GM12878 (cell line): ENCODE measurements at regions not wholly inside any gene's neighbourhood (a gene's known extent, or its start where the extent isn't known, plus 50 kb on each side); places are given as distances from the start of the nearest gene placed in this dataset.

Experiments
- BHLHE40 ChIP-seq, 2 experiments: fragments of 450-650 bp in 1 of 2; IDR thresholded peaks; 2 replicates each; pipeline ENCODE4 v1.6.1; 2011 to 2017; ENCODE audit warnings: low read depth in 2 of 2, borderline replicate concordance in 1 of 2, improper control_type of control experiment in 1 of 2, low read length in 1 of 2, mild to moderate bottlenecking in 1 of 2
- DPF2 ChIP-seq: fragments of 450-650 bp; IDR thresholded peaks from 2 replicates; pipeline ENCODE4 v1.6.1; 2017; ENCODE audit warnings: mild to moderate bottlenecking
- JUND ChIP-seq: IDR thresholded peaks from 2 replicates; pipeline ENCODE4 v1.6.1; 2012; ENCODE audit warnings: low read depth, mild to moderate bottlenecking, low read length, improper control_type of control experiment, moderate library complexity
- MEF2A ChIP-seq: IDR thresholded peaks from 2 replicates; pipeline ENCODE4 v1.6.1; 2011; ENCODE audit warnings: low read depth, mild to moderate bottlenecking, low read length, moderate library complexity; ENCODE audit not compliant: insufficient read depth
- POLR2AphosphoS5 ChIP-seq: IDR thresholded peaks from 2 replicates; pipeline ENCODE4 v1.6.1; 2011; ENCODE audit warnings: mild to moderate bottlenecking, low read length, inconsistent platforms
- RCOR1 ChIP-seq: conservative IDR thresholded peaks from 2 replicates; pipeline ENCODE4 v1.6.1; 2012; ENCODE audit warnings: low read depth, low read length, improper control_type of control experiment
- ZNF24 ChIP-seq: fragments of 450-650 bp; IDR thresholded peaks from 2 replicates; pipeline ENCODE4 v1.6.1; 2017; ENCODE audit warnings: antibody characterized with exemption, mild to moderate bottlenecking
- TF ChIP-seq, protein P1 (sequence below), 3 experiments: IDR thresholded peaks in 2 of 3; conservative IDR thresholded peaks in 1 of 3; 2 replicates each; pipeline ENCODE4 v1.5.1; 2011; ENCODE audit warnings: low read depth in 3 of 3, low read length in 3 of 3, mild to moderate bottlenecking in 3 of 3, control low read depth in 2 of 3, moderate library complexity in 2 of 3, inconsistent platforms in 1 of 3, mixed read lengths in 1 of 3; ENCODE audit not compliant: control insufficient read depth in 2 of 3, insufficient read depth in 1 of 3; ENCODE audit errors: extremely low read depth in 1 of 3
- TF ChIP-seq, protein P2 (sequence below): fragments of 450-650 bp; IDR thresholded peaks from 2 replicates; pipeline ENCODE4 v1.6.1; 2014; ENCODE audit warnings: mild to moderate bottlenecking

DNA sequence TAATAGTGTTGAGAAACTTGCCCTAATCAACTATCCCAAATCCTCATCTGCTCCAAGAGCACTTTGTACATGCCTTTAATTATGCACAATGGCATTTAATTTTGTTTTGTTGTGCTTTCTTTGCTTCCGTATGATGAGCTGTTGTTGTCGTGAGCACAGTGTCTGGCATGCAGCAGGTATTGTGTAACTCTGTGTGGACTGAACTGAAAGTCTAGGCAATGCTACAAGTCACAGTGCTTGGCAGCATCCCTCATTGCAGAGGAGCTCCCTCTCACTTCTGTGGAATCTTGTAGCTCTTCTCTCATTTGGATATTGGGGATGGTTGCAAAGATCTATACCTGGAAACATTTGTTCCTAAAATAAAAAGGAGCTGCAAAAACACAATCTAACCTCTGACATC, 502.2 kb upstream of the CA10 start:
- no peak for TF ChIP-seq BHLHE40 (IDR thresholded peaks at IDR 0.05; ENCODE audit: borderline replicate concordance in 1 of 2, low read depth in 2 of 2, low read length in 1 of 2)
- no peak for TF ChIP-seq POLR2AphosphoS5
- TF ChIP-seq, protein P1, sequence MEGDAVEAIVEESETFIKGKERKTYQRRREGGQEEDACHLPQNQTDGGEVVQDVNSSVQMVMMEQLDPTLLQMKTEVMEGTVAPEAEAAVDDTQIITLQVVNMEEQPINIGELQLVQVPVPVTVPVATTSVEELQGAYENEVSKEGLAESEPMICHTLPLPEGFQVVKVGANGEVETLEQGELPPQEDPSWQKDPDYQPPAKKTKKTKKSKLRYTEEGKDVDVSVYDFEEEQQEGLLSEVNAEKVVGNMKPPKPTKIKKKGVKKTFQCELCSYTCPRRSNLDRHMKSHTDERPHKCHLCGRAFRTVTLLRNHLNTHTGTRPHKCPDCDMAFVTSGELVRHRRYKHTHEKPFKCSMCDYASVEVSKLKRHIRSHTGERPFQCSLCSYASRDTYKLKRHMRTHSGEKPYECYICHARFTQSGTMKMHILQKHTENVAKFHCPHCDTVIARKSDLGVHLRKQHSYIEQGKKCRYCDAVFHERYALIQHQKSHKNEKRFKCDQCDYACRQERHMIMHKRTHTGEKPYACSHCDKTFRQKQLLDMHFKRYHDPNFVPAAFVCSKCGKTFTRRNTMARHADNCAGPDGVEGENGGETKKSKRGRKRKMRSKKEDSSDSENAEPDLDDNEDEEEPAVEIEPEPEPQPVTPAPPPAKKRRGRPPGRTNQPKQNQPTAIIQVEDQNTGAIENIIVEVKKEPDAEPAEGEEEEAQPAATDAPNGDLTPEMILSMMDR (IDR thresholded peaks at IDR 0.05 in 2 of 3, conservative IDR thresholded peaks at IDR 0.05 in 1 of 3; ENCODE audit: control insufficient read depth in 2 of 3, extremely low read depth in 1 of 3, insufficient read depth in 1 of 3, low read depth in 3 of 3, low read length in 3 of 3), result no peak
- TF ChIP-seq ZNF24, result no peak
- TF ChIP-seq RCOR1, result no peak
- TF ChIP-seq DPF2, result no peak
- TF ChIP-seq, protein P2, sequence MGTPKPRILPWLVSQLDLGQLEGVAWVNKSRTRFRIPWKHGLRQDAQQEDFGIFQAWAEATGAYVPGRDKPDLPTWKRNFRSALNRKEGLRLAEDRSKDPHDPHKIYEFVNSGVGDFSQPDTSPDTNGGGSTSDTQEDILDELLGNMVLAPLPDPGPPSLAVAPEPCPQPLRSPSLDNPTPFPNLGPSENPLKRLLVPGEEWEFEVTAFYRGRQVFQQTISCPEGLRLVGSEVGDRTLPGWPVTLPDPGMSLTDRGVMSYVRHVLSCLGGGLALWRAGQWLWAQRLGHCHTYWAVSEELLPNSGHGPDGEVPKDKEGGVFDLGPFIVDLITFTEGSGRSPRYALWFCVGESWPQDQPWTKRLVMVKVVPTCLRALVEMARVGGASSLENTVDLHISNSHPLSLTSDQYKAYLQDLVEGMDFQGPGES, result no peak
- TF ChIP-seq MEF2A, result no peak
- TF ChIP-seq JUND, result no peak
